Mucosa of descending colon (tissue), 3 donors: ENCODE measurements at regions not wholly inside any gene's neighbourhood (a gene's known extent, or its start where the extent isn't known, plus 50 kb on each side); places are given as distances from the start of the nearest gene placed in this dataset.
A peak's percentile ranks its signal among the peaks of the same experiment; 100 is the strongest.

Experiments
- ATAC-seq: fragments of 200-7000 bp; cut with Tn5 transposase; one replicate; pipeline ENCODE4 v1.9.1; 2020; ENCODE audit warnings: mild to moderate bottlenecking, moderate library complexity
- DNase-seq, 3 donors: peaks; one replicate each; pipeline ENCODE4 v3.0.0-alpha.2; 2020
- H3K36me3 ChIP-seq: fragments of 200-600 bp; one replicate; pipeline ENCODE4 v1.8.0; 2021; ENCODE audit warnings: low read depth, mild to moderate bottlenecking
- H3K4me1 ChIP-seq: fragments of 200-600 bp; one replicate; pipeline ENCODE4 v1.8.0; 2021; ENCODE audit warnings: low read depth, mild to moderate bottlenecking
- H3K4me3 ChIP-seq: fragments of 200-600 bp; one replicate; pipeline ENCODE4 v1.8.0; 2021; ENCODE audit warnings: mild to moderate bottlenecking
- H3K9me3 ChIP-seq: fragments of 200-600 bp; one replicate; pipeline ENCODE4 v1.8.0; 2021; ENCODE audit warnings: mild to moderate bottlenecking
- CTCF ChIP-seq: fragments of 200-600 bp; IDR thresholded peaks from one replicate; pipeline ENCODE4 v1.8.0; 2022; ENCODE audit warnings: antibody characterized with exemption, mild to moderate bottlenecking
- intact Hi-C, 2 donors: fragments of 100-400 bp; cut with DNase I in 1 of 2; cut with micrococcal nuclease in 1 of 2; formaldehyde crosslinking; loops; one replicate each; pipeline versions ENCODE4 v1.11.0 to v1.11.1; 2022; cut with DNase I, micrococcal nuclease
- donor health status: DM: no; HTN: no; CAD: no; lungs with moderate emphysema.
- donor health status: DM: no; HTN: no; CAD: no.
- donor health status: DM: no; HTN: yes; CAD: no.

DNA sequence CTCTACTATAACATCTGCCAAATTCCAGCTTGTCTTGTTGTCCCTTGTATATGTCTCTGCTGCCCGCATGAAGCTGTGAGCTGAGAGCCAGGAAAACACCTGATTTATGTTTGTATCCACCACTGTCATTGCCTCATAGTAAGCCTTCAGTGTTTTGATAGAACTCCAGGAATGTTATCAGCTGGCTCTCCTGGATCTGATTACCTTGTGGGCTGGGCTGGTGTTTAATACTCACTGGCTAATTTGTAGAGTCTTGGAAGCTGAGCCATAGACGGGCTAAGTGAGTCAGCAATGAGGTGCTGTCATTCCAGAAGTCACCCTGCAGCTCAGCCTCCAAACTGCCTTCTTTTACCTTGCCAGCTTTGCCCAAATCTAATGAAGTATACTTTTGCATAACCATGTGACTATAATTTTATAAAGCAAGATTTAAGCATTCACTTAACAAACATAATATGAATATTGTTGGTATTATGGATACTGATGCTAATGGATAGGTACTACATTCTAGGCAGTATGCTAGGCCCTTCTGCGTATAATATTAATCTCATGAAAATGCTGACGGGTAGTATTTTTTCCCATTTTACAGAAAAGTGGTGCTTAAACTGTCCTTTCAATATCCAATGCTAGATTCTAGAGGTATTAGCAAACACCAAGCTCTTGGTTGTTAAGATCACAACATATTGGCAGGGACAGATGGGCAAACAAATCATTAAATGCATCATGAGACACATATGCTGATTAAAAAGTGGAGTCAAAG is 62.7 kb upstream of the GATA6 start:
- no peak overlapping the region for H3K4me3 ChIP-seq
- peaks cover 6% of the 10 kb centered on the region for H3K4me1 ChIP-seq
- intact Hi-C loops, result no loop called here
- DNase-seq, result peak in 1 of 3 donors; percentile 41
- H3K36me3 ChIP-seq, result no peaks in the 10 kb centered on the region
- H3K9me3 ChIP-seq, result no peaks in the 10 kb centered on the region
- TF ChIP-seq CTCF, result no peak
- ATAC-seq, result peak; percentile 80

DNA sequence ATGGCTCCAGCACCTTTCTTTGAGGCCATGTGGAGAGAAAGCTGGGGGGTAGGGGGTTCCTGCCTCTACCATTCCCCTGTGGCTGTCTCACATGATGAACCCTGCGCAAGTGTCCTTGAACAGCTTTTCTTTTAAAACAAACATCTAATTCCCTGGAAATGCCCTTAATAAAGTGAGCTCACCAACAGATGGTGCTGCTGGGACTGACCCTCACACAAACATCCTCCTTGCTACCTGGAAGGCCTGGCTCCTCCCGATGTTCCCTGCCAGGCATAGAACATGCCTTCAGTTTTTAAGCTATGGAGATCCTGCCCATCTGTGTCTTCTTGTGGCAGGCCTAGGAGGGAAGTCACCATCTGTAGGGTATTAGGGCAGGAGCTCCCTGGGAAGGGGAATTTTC is 60.7 kb upstream of the GATA6 start:
- intact Hi-C loops, result no loop called here
- TF ChIP-seq CTCF, result no peak

GRCh38 chr18:22109535-22109934 is 59.9 kb upstream of the GATA6 start:
- no peak for TF ChIP-seq CTCF
- intact Hi-C loops, result no loop called here
- DNase-seq, result no peak

More for the DNA sequence above, 60.7 kb upstream of the GATA6 start:
- Histone ChIP-seq H3K36me3 (no peaks in the 10 kb centered on the region), H3K4me3 (no peak overlapping the region), H3K4me1 (peaks cover 6% of the 10 kb centered on the region), H3K9me3 (no peaks in the 10 kb centered on the region)
- DNase-seq (peak in 1 of 3 donors; percentile 50), ATAC-seq (peak; percentile 47)

GRCh38 chr18:22110461-22110924 is 58.9 kb upstream of the GATA6 start:
- TF ChIP-seq CTCF, result no peak
- ATAC-seq, result peak; percentile 21
- H3K9me3 ChIP-seq, result no peaks in the 10 kb centered on the region
- H3K4me1 ChIP-seq, result peaks cover 19% of the 10 kb centered on the region
- H3K4me3 ChIP-seq, result no peak overlapping the region
- intact Hi-C loops, result no loop called here
- no peaks in the 10 kb centered on the region for H3K36me3 ChIP-seq
- DNase-seq, result no peak

More at GRCh38 chr18:22109535-22109934, 59.9 kb upstream of the GATA6 start:
- Histone ChIP-seq H3K36me3 (no peaks in the 10 kb centered on the region), H3K4me3 (no peak overlapping the region), H3K9me3 (no peaks in the 10 kb centered on the region), H3K4me1 (peaks cover 13% of the 10 kb centered on the region)
- no peak for ATAC-seq

GRCh38 chr18:22112215-22112614 is 57.2 kb upstream of the GATA6 start:
- Histone ChIP-seq H3K9me3 (no peaks in the 10 kb centered on the region), H3K4me1 (peaks cover 19% of the 10 kb centered on the region), H3K36me3 (no peaks in the 10 kb centered on the region), H3K4me3 (no peak overlapping the region)
- no peak for ATAC-seq
- intact Hi-C loops, result no loop called here
- no peak for DNase-seq
- no peak for TF ChIP-seq CTCF
